HL-60 (cell line): ENCODE measurements at regions not wholly inside any gene's neighbourhood (a gene's known extent, or its start where the extent isn't known, plus 50 kb on each side); places are given as distances from the start of the nearest gene placed in this dataset.

ENCODE experiments used
- POLR2AphosphoS5 ChIP-seq: IDR thresholded peaks from 2 replicates; pipeline ENCODE4 v1.6.1; 2012; ENCODE audit warnings: low read depth
- TF ChIP-seq, protein P1 (sequence below): IDR thresholded peaks from one replicate; pipeline ENCODE4 v1.5.1; 2011; ENCODE audit warnings: low read length, control low read depth, inconsistent platforms; ENCODE audit not compliant: insufficient read depth
- TF ChIP-seq, protein P2 (sequence below): IDR thresholded peaks from 2 replicates; pipeline ENCODE4 v1.6.1; 2012; ENCODE audit warnings: low read depth; ENCODE audit not compliant: insufficient replicate concordance

DNA sequence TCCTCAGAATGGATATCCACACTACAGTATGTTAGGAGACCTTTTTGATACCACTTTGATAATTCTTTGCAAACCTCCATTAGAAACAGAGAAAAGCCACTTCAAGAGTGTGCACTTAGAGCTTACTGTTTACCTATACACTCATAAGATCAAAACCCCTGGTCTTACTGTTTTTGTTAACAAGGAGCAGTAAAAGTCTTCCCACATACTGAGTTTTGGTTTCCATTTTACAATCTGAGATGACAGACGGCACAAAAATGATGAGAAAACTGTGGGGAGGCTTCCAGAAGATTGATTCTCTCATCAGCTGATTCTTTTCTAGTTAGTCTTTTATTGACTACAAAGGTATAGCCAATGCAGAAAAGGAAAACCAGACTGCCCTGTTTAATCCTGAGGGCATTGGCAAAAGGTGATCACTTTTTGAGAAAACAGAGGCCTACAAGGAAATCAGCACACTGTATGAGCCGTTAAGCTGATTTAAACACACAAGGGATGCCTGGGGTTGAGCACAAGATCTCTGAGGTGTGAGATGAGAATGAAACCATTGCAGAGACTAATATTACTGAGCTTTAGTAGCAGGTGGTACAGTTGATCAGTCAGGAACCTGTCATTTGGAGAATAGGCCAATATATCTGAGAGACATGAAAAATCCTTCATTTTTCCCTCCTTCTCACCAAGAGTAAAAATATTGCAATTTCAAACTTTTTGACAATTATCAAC is 368.6 kb downstream of the GRB14 start:
- TF ChIP-seq, protein P1, sequence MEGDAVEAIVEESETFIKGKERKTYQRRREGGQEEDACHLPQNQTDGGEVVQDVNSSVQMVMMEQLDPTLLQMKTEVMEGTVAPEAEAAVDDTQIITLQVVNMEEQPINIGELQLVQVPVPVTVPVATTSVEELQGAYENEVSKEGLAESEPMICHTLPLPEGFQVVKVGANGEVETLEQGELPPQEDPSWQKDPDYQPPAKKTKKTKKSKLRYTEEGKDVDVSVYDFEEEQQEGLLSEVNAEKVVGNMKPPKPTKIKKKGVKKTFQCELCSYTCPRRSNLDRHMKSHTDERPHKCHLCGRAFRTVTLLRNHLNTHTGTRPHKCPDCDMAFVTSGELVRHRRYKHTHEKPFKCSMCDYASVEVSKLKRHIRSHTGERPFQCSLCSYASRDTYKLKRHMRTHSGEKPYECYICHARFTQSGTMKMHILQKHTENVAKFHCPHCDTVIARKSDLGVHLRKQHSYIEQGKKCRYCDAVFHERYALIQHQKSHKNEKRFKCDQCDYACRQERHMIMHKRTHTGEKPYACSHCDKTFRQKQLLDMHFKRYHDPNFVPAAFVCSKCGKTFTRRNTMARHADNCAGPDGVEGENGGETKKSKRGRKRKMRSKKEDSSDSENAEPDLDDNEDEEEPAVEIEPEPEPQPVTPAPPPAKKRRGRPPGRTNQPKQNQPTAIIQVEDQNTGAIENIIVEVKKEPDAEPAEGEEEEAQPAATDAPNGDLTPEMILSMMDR = no peak
- TF ChIP-seq, protein P2, sequence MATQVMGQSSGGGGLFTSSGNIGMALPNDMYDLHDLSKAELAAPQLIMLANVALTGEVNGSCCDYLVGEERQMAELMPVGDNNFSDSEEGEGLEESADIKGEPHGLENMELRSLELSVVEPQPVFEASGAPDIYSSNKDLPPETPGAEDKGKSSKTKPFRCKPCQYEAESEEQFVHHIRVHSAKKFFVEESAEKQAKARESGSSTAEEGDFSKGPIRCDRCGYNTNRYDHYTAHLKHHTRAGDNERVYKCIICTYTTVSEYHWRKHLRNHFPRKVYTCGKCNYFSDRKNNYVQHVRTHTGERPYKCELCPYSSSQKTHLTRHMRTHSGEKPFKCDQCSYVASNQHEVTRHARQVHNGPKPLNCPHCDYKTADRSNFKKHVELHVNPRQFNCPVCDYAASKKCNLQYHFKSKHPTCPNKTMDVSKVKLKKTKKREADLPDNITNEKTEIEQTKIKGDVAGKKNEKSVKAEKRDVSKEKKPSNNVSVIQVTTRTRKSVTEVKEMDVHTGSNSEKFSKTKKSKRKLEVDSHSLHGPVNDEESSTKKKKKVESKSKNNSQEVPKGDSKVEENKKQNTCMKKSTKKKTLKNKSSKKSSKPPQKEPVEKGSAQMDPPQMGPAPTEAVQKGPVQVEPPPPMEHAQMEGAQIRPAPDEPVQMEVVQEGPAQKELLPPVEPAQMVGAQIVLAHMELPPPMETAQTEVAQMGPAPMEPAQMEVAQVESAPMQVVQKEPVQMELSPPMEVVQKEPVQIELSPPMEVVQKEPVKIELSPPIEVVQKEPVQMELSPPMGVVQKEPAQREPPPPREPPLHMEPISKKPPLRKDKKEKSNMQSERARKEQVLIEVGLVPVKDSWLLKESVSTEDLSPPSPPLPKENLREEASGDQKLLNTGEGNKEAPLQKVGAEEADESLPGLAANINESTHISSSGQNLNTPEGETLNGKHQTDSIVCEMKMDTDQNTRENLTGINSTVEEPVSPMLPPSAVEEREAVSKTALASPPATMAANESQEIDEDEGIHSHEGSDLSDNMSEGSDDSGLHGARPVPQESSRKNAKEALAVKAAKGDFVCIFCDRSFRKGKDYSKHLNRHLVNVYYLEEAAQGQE = no peak
- TF ChIP-seq POLR2AphosphoS5 = no peak
